OCI-LY1 (cell line): ENCODE measurements at regions not wholly inside any gene's neighbourhood (a gene's known extent, or its start where the extent isn't known, plus 50 kb on each side); places are given as distances from the start of the nearest gene placed in this dataset.

Experiments used
- EZH2 ChIP-seq: fragments of 200-600 bp; sonication (generic), shearing (Covaris generic); IDR thresholded peaks from 2 replicates; pipeline ENCODE4 v1.8.0; 2017; ENCODE audit warnings: borderline replicate concordance, mixed run types, mild to moderate bottlenecking, antibody characterized with exemption, low read length, moderate library complexity, mixed read lengths
- TF ChIP-seq, protein P1 (sequence below): fragments of 200-600 bp; sonication (generic), shearing (Covaris generic); IDR thresholded peaks from 2 replicates; pipeline ENCODE4 v1.5.1; 2017; ENCODE audit warnings: mild to moderate bottlenecking, antibody characterized with exemption, low read length, moderate library complexity, mixed read lengths

DNA sequence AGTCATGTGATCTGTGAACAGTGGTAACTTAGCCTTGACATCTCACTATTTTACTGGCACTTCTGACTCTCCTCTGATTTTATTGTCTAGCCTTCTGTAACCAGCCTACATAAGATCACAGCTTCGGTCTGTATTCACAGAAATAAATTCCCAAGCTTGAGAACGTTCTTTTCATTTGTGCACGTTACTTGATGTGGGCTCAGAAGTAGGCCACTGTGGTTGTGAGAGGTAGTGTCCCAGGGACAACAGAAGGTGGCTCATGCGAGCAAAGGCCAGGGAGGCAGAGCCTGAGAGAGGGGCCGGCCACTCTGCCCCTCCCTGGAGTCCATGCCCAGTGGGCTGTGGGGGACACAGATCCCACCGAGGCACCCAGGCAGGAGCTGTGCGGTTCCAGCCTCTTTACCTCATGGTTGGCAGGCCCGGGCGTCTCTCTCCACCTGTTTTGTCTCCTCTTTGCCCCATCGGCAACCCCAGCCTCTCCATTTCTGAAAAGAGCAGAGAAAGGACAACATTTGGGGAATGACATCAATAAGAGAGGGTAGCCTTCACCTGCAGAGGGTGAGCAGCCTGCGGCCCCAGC, 207.5 kb upstream of the CST7 start:
- TF ChIP-seq EZH2 = no peak
- TF ChIP-seq, protein P1, sequence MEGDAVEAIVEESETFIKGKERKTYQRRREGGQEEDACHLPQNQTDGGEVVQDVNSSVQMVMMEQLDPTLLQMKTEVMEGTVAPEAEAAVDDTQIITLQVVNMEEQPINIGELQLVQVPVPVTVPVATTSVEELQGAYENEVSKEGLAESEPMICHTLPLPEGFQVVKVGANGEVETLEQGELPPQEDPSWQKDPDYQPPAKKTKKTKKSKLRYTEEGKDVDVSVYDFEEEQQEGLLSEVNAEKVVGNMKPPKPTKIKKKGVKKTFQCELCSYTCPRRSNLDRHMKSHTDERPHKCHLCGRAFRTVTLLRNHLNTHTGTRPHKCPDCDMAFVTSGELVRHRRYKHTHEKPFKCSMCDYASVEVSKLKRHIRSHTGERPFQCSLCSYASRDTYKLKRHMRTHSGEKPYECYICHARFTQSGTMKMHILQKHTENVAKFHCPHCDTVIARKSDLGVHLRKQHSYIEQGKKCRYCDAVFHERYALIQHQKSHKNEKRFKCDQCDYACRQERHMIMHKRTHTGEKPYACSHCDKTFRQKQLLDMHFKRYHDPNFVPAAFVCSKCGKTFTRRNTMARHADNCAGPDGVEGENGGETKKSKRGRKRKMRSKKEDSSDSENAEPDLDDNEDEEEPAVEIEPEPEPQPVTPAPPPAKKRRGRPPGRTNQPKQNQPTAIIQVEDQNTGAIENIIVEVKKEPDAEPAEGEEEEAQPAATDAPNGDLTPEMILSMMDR = no peak
